PFSK-1 (cell line): ENCODE measurements at regions not wholly inside any gene's neighbourhood (a gene's known extent, or its start where the extent isn't known, plus 50 kb on each side); places are given as distances from the start of the nearest gene placed in this dataset.

ENCODE experiments used
- FOXP2 ChIP-seq: optimal IDR thresholded peaks from 2 replicates; pipeline ENCODE3; 2011; ENCODE audit warnings: borderline replicate concordance, control low read depth, inconsistent platforms; ENCODE audit not compliant: insufficient read depth; ENCODE audit errors: extremely low read length, extremely low read depth
- POLR2AphosphoS5 ChIP-seq: IDR thresholded peaks from 2 replicates; pipeline ENCODE4 v1.6.1; 2012; ENCODE audit warnings: low read depth, mild to moderate bottlenecking, control low read depth, low read length, moderate library complexity
- SIN3A ChIP-seq: IDR thresholded peaks from 2 replicates; pipeline ENCODE4 v1.6.1; 2012; ENCODE audit warnings: mild to moderate bottlenecking, low read length, moderate library complexity, borderline replicate concordance; ENCODE audit not compliant: insufficient read depth
- TF ChIP-seq, protein P1 (sequence below), 2 experiments: IDR thresholded peaks; 2 replicates each; pipeline versions ENCODE4 v1.6.1 to v1.8.0; 2011 to 2012; ENCODE audit warnings: low read depth in 2 of 2, low read length in 2 of 2, control low read depth in 1 of 2, inconsistent platforms in 1 of 2, mild to moderate bottlenecking in 1 of 2, moderate library complexity in 1 of 2; ENCODE audit not compliant: insufficient read depth in 1 of 2

DNA sequence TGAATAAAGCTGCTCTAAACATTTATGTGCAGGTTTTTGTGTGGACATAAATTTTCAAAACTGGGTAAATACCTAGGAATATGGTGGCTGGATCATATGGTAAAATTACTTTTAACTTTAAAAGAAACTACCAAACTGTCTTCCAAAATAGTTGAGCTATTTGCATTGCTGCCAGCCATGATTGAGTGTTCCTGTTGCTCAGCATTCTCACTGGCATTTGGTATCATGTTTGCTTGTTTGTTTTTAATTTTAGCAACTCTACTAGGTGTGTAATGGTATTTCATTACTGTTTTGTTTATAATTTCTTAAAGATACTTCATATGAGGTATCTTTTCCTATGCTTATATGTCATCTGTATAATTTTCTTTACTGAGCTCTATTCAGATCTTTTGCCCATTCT is 143.2 kb downstream of the POLR1F start:
- TF ChIP-seq, protein P1, sequence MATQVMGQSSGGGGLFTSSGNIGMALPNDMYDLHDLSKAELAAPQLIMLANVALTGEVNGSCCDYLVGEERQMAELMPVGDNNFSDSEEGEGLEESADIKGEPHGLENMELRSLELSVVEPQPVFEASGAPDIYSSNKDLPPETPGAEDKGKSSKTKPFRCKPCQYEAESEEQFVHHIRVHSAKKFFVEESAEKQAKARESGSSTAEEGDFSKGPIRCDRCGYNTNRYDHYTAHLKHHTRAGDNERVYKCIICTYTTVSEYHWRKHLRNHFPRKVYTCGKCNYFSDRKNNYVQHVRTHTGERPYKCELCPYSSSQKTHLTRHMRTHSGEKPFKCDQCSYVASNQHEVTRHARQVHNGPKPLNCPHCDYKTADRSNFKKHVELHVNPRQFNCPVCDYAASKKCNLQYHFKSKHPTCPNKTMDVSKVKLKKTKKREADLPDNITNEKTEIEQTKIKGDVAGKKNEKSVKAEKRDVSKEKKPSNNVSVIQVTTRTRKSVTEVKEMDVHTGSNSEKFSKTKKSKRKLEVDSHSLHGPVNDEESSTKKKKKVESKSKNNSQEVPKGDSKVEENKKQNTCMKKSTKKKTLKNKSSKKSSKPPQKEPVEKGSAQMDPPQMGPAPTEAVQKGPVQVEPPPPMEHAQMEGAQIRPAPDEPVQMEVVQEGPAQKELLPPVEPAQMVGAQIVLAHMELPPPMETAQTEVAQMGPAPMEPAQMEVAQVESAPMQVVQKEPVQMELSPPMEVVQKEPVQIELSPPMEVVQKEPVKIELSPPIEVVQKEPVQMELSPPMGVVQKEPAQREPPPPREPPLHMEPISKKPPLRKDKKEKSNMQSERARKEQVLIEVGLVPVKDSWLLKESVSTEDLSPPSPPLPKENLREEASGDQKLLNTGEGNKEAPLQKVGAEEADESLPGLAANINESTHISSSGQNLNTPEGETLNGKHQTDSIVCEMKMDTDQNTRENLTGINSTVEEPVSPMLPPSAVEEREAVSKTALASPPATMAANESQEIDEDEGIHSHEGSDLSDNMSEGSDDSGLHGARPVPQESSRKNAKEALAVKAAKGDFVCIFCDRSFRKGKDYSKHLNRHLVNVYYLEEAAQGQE (IDR thresholded peaks at IDR 0.05; ENCODE audit: insufficient read depth in 1 of 2, low read depth in 2 of 2, low read length in 2 of 2), result no peak
- no peak for TF ChIP-seq POLR2AphosphoS5
- TF ChIP-seq SIN3A, result no peak
- no peak for TF ChIP-seq FOXP2
